ENCODE measurements at regions not wholly inside any gene's neighbourhood (a gene's known extent, or its start where the extent isn't known, plus 50 kb on each side); places are given as distances from the start of the nearest gene placed in this dataset.

GRCh38 chr11:91188484-91188883, 965.6 kb upstream of the CHORDC1 start:
- Histone ChIP-seq H3K36me3 (ENCODE audit: control insufficient read depth in 2 of 2, insufficient read depth in 1 of 2, low read length in 2 of 2) (no peaks in the 10 kb centered on the region), H3K4me1 (ENCODE audit: control insufficient read depth, insufficient read depth, low read length) (no peaks in the 10 kb centered on the region), H3K9me3 (ENCODE audit: control insufficient read depth, insufficient read depth, low read depth, low read length) (no peaks in the 10 kb centered on the region), H3K4me3 (ENCODE audit: low read depth, low read length) (no peak overlapping the region), H3K27ac (ENCODE audit: extremely low read depth, low read depth, low read length) (no peak overlapping the region)
- TF ChIP-seq OSR2 (tag by site-specific recombination; IDR thresholded peaks at IDR 0.05), result no peak
- no peak for TF ChIP-seq TRIM28 (IDR thresholded peaks at IDR 0.05; ENCODE audit: borderline replicate concordance, low read length)
- TF ChIP-seq ZNF341 (tag by site-specific recombination; IDR thresholded peaks at IDR 0.05; ENCODE audit: low read depth), result no peak
- no peak for TF ChIP-seq ZNF132 (tag by site-specific recombination; IDR thresholded peaks at IDR 0.05; ENCODE audit: borderline replicate concordance)
- TF ChIP-seq ZNF391 (tag by site-specific recombination; IDR thresholded peaks at IDR 0.05; ENCODE audit: borderline replicate concordance, low read depth), result no peak
- TF ChIP-seq ZNF169 (tag by site-specific recombination; IDR thresholded peaks at IDR 0.05), result no peak
- TF ChIP-seq ZNF623 (tag by site-specific recombination; IDR thresholded peaks at IDR 0.05), result no peak
- no peak for TF ChIP-seq ZNF416 (tag by site-specific recombination; IDR thresholded peaks at IDR 0.05)
- no peak for TF ChIP-seq ZNF658 (tag by site-specific recombination; IDR thresholded peaks at IDR 0.05)
- no peak for TF ChIP-seq ZSCAN23 (tag by site-specific recombination; IDR thresholded peaks at IDR 0.05)
- no peak for TF ChIP-seq ZNF48 (tag by site-specific recombination; IDR thresholded peaks at IDR 0.05)
- TF ChIP-seq ZNF114 (tag by site-specific recombination; IDR thresholded peaks at IDR 0.05), result no peak
- TF ChIP-seq ZNF530 (tag by site-specific recombination; IDR thresholded peaks at IDR 0.05; ENCODE audit: low read depth), result no peak
- TF ChIP-seq ZNF24 (tag by site-specific recombination; IDR thresholded peaks at IDR 0.05), result no peak
- no peak for TF ChIP-seq ZNF311 (tag by site-specific recombination; IDR thresholded peaks at IDR 0.05; ENCODE audit: borderline replicate concordance)
- TF ChIP-seq HIC1 (tag by site-specific recombination; IDR thresholded peaks at IDR 0.05), result no peak
- no peak for TF ChIP-seq MYNN (tag by site-specific recombination; IDR thresholded peaks at IDR 0.05; ENCODE audit: borderline replicate concordance)
- TF ChIP-seq ZNF433 (tag by site-specific recombination; IDR thresholded peaks at IDR 0.05; ENCODE audit: low read depth), result no peak
- TF ChIP-seq ZNF645 (tag by site-specific recombination; IDR thresholded peaks at IDR 0.05), result no peak
- POLR2A ChIA-PET, result no interaction called here
- CTCF ChIA-PET, result no interaction called here

GRCh38 chr11:91187314-91187713, 964.5 kb upstream of the CHORDC1 start:
- H3K4me3 ChIP-seq (ENCODE audit: low read depth, low read length), result no peak overlapping the region
- no peak overlapping the region for H3K27ac ChIP-seq (ENCODE audit: extremely low read depth, low read depth, low read length)
- H3K4me1 ChIP-seq (ENCODE audit: control insufficient read depth, insufficient read depth, low read length), result no peaks in the 10 kb centered on the region
- TF ChIP-seq PRDM4 (tag by site-specific recombination; IDR thresholded peaks at IDR 0.05) (no peak), ELK4 (IDR thresholded peaks at IDR 0.05; ENCODE audit: borderline replicate concordance, low read depth, low read length) (no peak), ZNF664 (tag by site-specific recombination; IDR thresholded peaks at IDR 0.05) (no peak), ZNF362 (tag by site-specific recombination; IDR thresholded peaks at IDR 0.05) (no peak), ZNF354C (tag by site-specific recombination; IDR thresholded peaks at IDR 0.05; ENCODE audit: borderline replicate concordance, low read depth) (no peak)
- no peaks in the 10 kb centered on the region for H3K36me3 ChIP-seq (ENCODE audit: control insufficient read depth in 2 of 2, insufficient read depth in 1 of 2, low read length in 2 of 2)
- POLR2A ChIA-PET, result no interaction called here
- CTCF ChIA-PET, result no interaction called here
- no peaks in the 10 kb centered on the region for H3K9me3 ChIP-seq (ENCODE audit: control insufficient read depth, insufficient read depth, low read depth, low read length)
